ENCODE measurements at regions not wholly inside any gene's neighbourhood (a gene's known extent, or its start where the extent isn't known, plus 50 kb on each side); places are given as distances from the start of the nearest gene placed in this dataset.
A peak's percentile ranks its signal among the peaks of the same experiment; 100 is the strongest.

DNA sequence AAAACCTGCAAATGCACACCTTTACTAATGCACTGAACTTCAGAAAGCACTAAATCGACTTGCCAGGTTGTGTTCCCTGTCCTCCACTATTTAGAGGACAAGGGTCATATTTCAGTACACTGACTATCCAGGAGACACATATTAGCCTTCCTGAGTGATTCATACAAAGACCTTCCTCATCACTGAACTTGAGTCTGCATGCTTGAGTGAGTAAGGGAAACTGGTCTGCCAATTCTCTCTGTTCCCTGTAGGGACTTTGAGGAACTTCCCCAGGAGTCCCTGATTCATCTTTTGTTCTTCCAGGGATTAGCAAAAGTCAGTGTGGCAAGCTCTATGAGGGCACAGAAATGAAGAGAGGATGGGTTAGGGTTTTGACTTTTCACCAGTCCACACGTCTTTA is 565.9 kb downstream of the PDCD6IP start:
- Histone ChIP-seq H3K4me1 (ENCODE audit: insufficient read depth) (no peaks in the 10 kb centered on the region), H3K27ac (ENCODE audit: low read depth) (no peak overlapping the region), H3K36me3 (ENCODE audit: insufficient read depth) (no peaks in the 10 kb centered on the region), H2AFZ (no peak overlapping the region), H3F3A (replicated peaks; ENCODE audit: low read depth) (no peaks in the 10 kb centered on the region), H3K4me3 (no peak overlapping the region), H3K79me2 (replicated peaks; ENCODE audit: insufficient read depth) (no peaks in the 10 kb centered on the region), H3K27me3 (ENCODE audit: insufficient read depth) (no peaks in the 10 kb centered on the region), H4K20me1 (replicated peaks; ENCODE audit: insufficient read depth) (no peaks in the 10 kb centered on the region), H3K9me2 (ENCODE audit: insufficient read depth) (peaks cover 5% of the 10 kb centered on the region; the same call in 1 of the 2 replicates), H3K4me2 (no peak overlapping the region)
- ATAC-seq: peak; percentile 88
- Mint-ChIP-seq H3K36me3 (ENCODE audit: low read depth) (no peaks in the 10 kb centered on the region), H3K4me1 (peaks cover 12% of the 10 kb centered on the region; the same call in 2 of the 3 replicates), H3K27me3 (ENCODE audit: insufficient read depth, low read depth, poor library complexity) (no peaks in the 10 kb centered on the region), H3K27ac (peak overlapping the region; percentile 9; the same call in 1 of the 2 replicates), H3K9me3 (no peaks in the 10 kb centered on the region; the same call in 2 of the 3 replicates), H3K4me3 (no peak overlapping the region)
- no peak for TF ChIP-seq EZH2phosphoT487 (IDR thresholded peaks at IDR 0.05; ENCODE audit: unreplicated experiment)
- TF ChIP-seq, protein P1, sequence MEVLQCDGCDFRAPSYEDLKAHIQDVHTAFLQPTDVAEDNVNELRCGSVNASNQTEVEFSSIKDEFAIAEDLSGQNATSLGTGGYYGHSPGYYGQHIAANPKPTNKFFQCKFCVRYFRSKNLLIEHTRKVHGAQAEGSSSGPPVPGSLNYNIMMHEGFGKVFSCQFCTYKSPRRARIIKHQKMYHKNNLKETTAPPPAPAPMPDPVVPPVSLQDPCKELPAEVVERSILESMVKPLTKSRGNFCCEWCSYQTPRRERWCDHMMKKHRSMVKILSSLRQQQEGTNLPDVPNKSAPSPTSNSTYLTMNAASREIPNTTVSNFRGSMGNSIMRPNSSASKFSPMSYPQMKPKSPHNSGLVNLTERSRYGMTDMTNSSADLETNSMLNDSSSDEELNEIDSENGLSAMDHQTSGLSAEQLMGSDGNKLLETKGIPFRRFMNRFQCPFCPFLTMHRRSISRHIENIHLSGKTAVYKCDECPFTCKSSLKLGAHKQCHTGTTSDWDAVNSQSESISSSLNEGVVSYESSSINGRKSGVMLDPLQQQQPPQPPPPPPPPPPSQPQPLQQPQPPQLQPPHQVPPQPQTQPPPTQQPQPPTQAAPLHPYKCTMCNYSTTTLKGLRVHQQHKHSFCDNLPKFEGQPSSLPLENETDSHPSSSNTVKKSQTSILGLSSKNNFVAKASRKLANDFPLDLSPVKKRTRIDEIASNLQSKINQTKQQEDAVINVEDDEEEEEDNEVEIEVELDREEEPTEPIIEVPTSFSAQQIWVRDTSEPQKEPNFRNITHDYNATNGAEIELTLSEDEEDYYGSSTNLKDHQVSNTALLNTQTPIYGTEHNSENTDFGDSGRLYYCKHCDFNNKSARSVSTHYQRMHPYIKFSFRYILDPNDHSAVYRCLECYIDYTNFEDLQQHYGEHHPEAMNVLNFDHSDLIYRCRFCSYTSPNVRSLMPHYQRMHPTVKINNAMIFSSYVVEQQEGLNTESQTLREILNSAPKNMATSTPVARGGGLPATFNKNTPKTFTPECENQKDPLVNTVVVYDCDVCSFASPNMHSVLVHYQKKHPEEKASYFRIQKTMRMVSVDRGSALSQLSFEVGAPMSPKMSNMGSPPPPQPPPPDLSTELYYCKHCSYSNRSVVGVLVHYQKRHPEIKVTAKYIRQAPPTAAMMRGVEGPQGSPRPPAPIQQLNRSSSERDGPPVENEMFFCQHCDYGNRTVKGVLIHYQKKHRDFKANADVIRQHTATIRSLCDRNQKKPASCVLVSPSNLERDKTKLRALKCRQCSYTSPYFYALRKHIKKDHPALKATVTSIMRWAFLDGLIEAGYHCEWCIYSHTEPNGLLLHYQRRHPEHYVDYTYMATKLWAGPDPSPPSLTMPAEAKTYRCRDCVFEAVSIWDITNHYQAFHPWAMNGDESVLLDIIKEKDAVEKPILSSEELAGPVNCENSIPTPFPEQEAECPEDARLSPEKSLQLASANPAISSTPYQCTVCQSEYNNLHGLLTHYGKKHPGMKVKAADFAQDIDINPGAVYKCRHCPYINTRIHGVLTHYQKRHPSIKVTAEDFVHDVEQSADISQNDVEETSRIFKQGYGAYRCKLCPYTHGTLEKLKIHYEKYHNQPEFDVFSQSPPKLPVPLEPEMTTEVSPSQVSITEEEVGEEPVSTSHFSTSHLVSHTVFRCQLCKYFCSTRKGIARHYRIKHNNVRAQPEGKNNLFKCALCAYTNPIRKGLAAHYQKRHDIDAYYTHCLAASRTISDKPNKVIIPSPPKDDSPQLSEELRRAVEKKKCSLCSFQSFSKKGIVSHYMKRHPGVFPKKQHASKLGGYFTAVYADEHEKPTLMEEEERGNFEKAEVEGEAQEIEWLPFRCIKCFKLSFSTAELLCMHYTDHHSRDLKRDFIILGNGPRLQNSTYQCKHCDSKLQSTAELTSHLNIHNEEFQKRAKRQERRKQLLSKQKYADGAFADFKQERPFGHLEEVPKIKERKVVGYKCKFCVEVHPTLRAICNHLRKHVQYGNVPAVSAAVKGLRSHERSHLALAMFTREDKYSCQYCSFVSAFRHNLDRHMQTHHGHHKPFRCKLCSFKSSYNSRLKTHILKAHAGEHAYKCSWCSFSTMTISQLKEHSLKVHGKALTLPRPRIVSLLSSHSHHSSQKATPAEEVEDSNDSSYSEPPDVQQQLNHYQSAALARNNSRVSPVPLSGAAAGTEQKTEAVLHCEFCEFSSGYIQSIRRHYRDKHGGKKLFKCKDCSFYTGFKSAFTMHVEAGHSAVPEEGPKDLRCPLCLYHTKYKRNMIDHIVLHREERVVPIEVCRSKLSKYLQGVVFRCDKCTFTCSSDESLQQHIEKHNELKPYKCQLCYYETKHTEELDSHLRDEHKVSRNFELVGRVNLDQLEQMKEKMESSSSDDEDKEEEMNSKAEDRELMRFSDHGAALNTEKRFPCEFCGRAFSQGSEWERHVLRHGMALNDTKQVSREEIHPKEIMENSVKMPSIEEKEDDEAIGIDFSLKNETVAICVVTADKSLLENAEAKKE (CRISPR knock-in tag; IDR thresholded peaks at IDR 0.05): 0 out of 2 replicates have a peak, but pooled peaks have one; percentile 19
- no peak for TF ChIP-seq CREB1 (CRISPR knock-in tag; IDR thresholded peaks at IDR 0.05; ENCODE audit: low read depth)
- peak; percentile 22 for DNase-seq (ENCODE audit: low spot score)

DNA sequence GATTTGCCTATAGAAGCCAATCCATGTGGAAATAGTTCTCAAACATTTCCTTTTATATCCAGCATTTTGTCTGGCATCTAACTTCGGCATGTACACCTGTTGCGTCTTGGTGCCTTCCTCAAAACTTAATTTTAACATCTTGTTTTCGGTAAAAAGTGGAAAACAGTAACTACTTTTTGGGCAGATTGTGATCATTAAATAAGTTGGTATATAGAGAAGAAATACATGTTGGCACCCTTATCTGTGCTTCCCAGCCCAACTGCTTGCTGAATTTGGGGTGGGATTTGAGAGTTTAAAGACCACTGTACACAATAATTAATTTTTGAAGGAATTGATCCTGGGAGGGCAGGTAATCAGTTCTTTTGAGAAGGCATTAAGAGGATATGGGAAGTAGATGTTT is 566.8 kb downstream of the PDCD6IP start:
- Histone ChIP-seq H3K27me3 (ENCODE audit: insufficient read depth) (no peaks in the 10 kb centered on the region), H3K27ac (ENCODE audit: low read depth) (no peak overlapping the region), H3K4me1 (ENCODE audit: insufficient read depth) (no peaks in the 10 kb centered on the region), H4K20me1 (replicated peaks; ENCODE audit: insufficient read depth) (no peaks in the 10 kb centered on the region), H3K4me3 (no peak overlapping the region), H3F3A (replicated peaks; ENCODE audit: low read depth) (no peaks in the 10 kb centered on the region), H3K79me2 (replicated peaks; ENCODE audit: insufficient read depth) (no peaks in the 10 kb centered on the region), H2AFZ (no peak overlapping the region), H3K36me3 (ENCODE audit: insufficient read depth) (no peaks in the 10 kb centered on the region), H3K4me2 (no peak overlapping the region), H3K9me2 (ENCODE audit: insufficient read depth) (peaks cover 5% of the 10 kb centered on the region; the same call in 1 of the 2 replicates)
- no peak for ATAC-seq
- no peaks in the 10 kb centered on the region for H3K36me3 Mint-ChIP-seq (ENCODE audit: low read depth)
- DNase-seq (ENCODE audit: low spot score): no peak
- peaks cover 12% of the 10 kb centered on the region; the same call in 2 of the 3 replicates for H3K4me1 Mint-ChIP-seq
- no peaks in the 10 kb centered on the region; the same call in 2 of the 3 replicates for H3K9me3 Mint-ChIP-seq
- H3K4me3 Mint-ChIP-seq: no peak overlapping the region
- peaks cover 2% of the 10 kb centered on the region for H3K27me3 Mint-ChIP-seq (ENCODE audit: insufficient read depth, low read depth, poor library complexity)
- no peak overlapping the region for H3K27ac Mint-ChIP-seq
- TF ChIP-seq, protein P2, sequence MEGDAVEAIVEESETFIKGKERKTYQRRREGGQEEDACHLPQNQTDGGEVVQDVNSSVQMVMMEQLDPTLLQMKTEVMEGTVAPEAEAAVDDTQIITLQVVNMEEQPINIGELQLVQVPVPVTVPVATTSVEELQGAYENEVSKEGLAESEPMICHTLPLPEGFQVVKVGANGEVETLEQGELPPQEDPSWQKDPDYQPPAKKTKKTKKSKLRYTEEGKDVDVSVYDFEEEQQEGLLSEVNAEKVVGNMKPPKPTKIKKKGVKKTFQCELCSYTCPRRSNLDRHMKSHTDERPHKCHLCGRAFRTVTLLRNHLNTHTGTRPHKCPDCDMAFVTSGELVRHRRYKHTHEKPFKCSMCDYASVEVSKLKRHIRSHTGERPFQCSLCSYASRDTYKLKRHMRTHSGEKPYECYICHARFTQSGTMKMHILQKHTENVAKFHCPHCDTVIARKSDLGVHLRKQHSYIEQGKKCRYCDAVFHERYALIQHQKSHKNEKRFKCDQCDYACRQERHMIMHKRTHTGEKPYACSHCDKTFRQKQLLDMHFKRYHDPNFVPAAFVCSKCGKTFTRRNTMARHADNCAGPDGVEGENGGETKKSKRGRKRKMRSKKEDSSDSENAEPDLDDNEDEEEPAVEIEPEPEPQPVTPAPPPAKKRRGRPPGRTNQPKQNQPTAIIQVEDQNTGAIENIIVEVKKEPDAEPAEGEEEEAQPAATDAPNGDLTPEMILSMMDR (conservative IDR thresholded peaks at IDR 0.05; ENCODE audit: low read depth in 2 of 2): no peak
- TF ChIP-seq, protein P3, sequence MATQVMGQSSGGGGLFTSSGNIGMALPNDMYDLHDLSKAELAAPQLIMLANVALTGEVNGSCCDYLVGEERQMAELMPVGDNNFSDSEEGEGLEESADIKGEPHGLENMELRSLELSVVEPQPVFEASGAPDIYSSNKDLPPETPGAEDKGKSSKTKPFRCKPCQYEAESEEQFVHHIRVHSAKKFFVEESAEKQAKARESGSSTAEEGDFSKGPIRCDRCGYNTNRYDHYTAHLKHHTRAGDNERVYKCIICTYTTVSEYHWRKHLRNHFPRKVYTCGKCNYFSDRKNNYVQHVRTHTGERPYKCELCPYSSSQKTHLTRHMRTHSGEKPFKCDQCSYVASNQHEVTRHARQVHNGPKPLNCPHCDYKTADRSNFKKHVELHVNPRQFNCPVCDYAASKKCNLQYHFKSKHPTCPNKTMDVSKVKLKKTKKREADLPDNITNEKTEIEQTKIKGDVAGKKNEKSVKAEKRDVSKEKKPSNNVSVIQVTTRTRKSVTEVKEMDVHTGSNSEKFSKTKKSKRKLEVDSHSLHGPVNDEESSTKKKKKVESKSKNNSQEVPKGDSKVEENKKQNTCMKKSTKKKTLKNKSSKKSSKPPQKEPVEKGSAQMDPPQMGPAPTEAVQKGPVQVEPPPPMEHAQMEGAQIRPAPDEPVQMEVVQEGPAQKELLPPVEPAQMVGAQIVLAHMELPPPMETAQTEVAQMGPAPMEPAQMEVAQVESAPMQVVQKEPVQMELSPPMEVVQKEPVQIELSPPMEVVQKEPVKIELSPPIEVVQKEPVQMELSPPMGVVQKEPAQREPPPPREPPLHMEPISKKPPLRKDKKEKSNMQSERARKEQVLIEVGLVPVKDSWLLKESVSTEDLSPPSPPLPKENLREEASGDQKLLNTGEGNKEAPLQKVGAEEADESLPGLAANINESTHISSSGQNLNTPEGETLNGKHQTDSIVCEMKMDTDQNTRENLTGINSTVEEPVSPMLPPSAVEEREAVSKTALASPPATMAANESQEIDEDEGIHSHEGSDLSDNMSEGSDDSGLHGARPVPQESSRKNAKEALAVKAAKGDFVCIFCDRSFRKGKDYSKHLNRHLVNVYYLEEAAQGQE (IDR thresholded peaks at IDR 0.05; ENCODE audit: unreplicated experiment): no peak
- TF ChIP-seq EZH2 (IDR thresholded peaks at IDR 0.05; ENCODE audit: low read depth, unreplicated experiment) (no peak), EZH2phosphoT487 (IDR thresholded peaks at IDR 0.05; ENCODE audit: unreplicated experiment) (no peak), ZNF331 (CRISPR knock-in tag; IDR thresholded peaks at IDR 0.05; ENCODE audit: low read depth) (no peak), STAT1 (IDR thresholded peaks at IDR 0.05; ENCODE audit: unreplicated experiment) (no peak)
- TF ChIP-seq, protein P4, sequence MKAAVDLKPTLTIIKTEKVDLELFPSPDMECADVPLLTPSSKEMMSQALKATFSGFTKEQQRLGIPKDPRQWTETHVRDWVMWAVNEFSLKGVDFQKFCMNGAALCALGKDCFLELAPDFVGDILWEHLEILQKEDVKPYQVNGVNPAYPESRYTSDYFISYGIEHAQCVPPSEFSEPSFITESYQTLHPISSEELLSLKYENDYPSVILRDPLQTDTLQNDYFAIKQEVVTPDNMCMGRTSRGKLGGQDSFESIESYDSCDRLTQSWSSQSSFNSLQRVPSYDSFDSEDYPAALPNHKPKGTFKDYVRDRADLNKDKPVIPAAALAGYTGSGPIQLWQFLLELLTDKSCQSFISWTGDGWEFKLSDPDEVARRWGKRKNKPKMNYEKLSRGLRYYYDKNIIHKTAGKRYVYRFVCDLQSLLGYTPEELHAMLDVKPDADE (IDR thresholded peaks at IDR 0.05): no peak

Measured in GM23338 (cell line).